PC-3 (cell line): ENCODE measurements at regions not wholly inside any gene's neighbourhood (a gene's known extent, or its start where the extent isn't known, plus 50 kb on each side); places are given as distances from the start of the nearest gene placed in this dataset.

Experiments used
- CTCF ChIP-seq: fragments of 300-600 bp; sonication (generic); conservative IDR thresholded peaks from 2 replicates; pipeline ENCODE4 v1.5.1; 2017; ENCODE audit warnings: antibody characterized with exemption, low read depth, mild to moderate bottlenecking, low read length
- EZH2 ChIP-seq: fragments of 300-600 bp; sonication (generic); IDR thresholded peaks from one replicate; pipeline ENCODE4 v1.6.1; 2017; ENCODE audit warnings: antibody characterized with exemption, mild to moderate bottlenecking, low read length; ENCODE audit not compliant: unreplicated experiment

- TF ChIP-seq EZH2: no peak
- no peak for TF ChIP-seq CTCF
Observed at GRCh38 chr11:31986201-31986889, 104.5 kb upstream of the RCN1 start.
